ENCODE measurements at regions not wholly inside any gene's neighbourhood (a gene's known extent, or its start where the extent isn't known, plus 50 kb on each side); places are given as distances from the start of the nearest gene placed in this dataset.

DNA sequence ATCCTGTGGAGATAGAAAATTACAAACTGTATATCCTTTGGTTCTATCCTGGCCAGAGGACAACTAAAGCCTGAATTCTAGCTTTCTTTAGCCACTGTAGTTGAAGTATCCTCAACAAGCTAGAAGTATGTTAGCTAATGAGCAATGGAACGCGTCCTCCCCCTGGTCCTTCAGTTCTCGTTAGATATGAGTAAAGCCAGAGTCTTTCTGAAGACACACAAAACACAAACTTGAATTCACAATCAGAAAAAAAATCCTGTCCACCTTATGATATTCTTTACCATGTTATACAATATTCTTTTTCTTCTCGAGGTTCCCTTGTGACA lies 1527.0 kb upstream of the SLC10A2 start:
- TF ChIP-seq, protein P1, sequence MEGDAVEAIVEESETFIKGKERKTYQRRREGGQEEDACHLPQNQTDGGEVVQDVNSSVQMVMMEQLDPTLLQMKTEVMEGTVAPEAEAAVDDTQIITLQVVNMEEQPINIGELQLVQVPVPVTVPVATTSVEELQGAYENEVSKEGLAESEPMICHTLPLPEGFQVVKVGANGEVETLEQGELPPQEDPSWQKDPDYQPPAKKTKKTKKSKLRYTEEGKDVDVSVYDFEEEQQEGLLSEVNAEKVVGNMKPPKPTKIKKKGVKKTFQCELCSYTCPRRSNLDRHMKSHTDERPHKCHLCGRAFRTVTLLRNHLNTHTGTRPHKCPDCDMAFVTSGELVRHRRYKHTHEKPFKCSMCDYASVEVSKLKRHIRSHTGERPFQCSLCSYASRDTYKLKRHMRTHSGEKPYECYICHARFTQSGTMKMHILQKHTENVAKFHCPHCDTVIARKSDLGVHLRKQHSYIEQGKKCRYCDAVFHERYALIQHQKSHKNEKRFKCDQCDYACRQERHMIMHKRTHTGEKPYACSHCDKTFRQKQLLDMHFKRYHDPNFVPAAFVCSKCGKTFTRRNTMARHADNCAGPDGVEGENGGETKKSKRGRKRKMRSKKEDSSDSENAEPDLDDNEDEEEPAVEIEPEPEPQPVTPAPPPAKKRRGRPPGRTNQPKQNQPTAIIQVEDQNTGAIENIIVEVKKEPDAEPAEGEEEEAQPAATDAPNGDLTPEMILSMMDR (conservative IDR thresholded peaks at IDR 0.05; ENCODE audit: low read length): no peak
- TF ChIP-seq EZH2phosphoT487 (IDR thresholded peaks at IDR 0.05; ENCODE audit: borderline replicate concordance, low read depth, low read length): no peak

Measured in OCI-LY7 (cell line).